Omental fat pad (tissue), 3 donors: ENCODE measurements at regions not wholly inside any gene's neighbourhood (a gene's known extent, or its start where the extent isn't known, plus 50 kb on each side); places are given as distances from the start of the nearest gene placed in this dataset.

ENCODE experiments used
- ATAC-seq: fragments of 150-250 bp; one replicate; pipeline ENCODE4 v1.9.1; 2016; ENCODE audit warnings: mild to moderate bottlenecking, moderate library complexity; ENCODE audit not compliant: low FRiP score
- DNase-seq: peaks from one replicate; pipeline ENCODE4 v3.0.0-alpha.2; 2019; ENCODE audit warnings: low spot score
- TF ChIP-seq, protein P1 (sequence below), 3 donors: fragments of 450-650 bp; IDR thresholded peaks; one replicate each; pipeline ENCODE4 v1.5.1; 2016 to 2017; ENCODE audit warnings: antibody characterized with exemption in 3 of 3, mild to moderate bottlenecking in 3 of 3, moderate library complexity in 2 of 3

DNA sequence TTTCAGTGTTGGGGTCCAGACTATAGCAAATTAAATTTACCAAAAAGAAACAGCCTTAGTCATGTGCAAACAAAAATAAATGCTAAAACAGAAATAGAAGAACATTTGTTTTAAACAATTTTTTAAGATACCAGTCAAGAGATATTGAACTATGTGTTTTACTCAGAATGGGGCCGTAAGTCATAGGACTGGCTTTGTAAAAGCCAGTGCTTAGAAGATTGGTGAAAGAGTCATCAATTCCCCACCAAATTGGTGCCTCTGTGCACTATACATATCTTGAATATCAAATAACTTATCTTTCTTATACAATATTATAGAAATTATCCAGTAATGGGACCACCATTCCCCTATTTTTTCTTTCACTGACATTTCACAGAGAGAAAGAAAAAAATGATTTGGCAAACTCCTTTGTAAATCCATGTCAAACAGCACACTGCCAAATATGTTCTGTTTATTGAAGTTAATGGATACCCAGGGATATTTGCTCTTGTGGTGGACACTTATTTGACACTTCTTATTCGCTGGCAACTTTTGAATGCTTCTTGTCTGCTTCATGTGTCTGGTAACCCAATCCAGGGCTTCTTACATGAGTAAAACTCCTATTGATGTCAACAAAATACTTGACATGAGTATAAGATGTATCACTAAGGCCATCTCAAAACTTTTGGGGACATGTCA lies 145.7 kb upstream of the PKN2 start:
- DNase-seq, result no peak

DNA sequence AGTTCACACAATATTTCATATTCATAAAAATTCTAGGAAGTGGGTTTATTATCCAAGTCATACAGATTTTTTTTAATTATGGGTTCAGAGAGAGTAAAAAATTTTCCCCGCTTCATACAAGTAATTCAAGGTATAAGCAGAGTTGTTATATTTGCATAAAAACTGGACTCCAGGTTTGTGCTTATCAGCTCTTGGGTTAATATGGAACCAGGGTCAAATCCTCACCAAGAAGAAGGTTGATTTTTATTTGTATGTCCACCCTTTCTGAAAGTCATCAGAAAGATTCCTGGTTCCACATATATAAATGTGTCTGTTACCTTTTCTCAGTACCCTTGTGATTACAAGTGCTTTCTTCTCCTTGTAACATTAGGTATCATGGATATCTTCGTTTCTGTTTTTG lies 143.8 kb upstream of the PKN2 start:
- TF ChIP-seq, protein P1, sequence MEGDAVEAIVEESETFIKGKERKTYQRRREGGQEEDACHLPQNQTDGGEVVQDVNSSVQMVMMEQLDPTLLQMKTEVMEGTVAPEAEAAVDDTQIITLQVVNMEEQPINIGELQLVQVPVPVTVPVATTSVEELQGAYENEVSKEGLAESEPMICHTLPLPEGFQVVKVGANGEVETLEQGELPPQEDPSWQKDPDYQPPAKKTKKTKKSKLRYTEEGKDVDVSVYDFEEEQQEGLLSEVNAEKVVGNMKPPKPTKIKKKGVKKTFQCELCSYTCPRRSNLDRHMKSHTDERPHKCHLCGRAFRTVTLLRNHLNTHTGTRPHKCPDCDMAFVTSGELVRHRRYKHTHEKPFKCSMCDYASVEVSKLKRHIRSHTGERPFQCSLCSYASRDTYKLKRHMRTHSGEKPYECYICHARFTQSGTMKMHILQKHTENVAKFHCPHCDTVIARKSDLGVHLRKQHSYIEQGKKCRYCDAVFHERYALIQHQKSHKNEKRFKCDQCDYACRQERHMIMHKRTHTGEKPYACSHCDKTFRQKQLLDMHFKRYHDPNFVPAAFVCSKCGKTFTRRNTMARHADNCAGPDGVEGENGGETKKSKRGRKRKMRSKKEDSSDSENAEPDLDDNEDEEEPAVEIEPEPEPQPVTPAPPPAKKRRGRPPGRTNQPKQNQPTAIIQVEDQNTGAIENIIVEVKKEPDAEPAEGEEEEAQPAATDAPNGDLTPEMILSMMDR (IDR thresholded peaks at IDR 0.05), result no peak
- DNase-seq (no peak), ATAC-seq (no peak)

More for the DNA sequence above, 145.7 kb upstream of the PKN2 start:
- ATAC-seq, result no peak
- TF ChIP-seq, protein P1 (IDR thresholded peaks at IDR 0.05), result no peak

DNA sequence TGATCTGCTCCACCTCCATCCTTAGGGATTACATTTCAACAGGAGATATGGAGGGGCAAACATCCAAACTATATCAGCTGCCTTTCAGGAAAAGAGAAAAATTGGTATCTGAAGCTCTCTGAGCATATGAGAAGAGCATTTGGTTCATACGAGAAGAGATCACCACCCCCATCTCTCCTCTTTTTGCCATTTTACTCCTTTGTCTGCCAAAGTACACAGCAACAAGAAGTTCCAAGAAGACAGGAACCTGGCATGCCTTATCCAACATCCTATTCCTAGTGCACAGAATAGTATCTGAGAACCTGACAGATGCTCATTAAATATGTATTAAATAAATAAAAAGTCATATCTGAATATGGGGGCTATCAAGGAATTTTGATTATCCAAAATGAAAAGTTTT lies 142.5 kb upstream of the PKN2 start:
- TF ChIP-seq, protein P1 (IDR thresholded peaks at IDR 0.05), result no peak
- no peak for ATAC-seq
- DNase-seq, result no peak

- ATAC-seq (no peak), DNase-seq (no peak)
- TF ChIP-seq, protein P1 (IDR thresholded peaks at IDR 0.05), result no peak
These were observed 139.9 kb upstream of the PKN2 start for GRCh38 chr1:88544195-88544594.

- DNase-seq, result no peak
- ATAC-seq, result no peak
- TF ChIP-seq, protein P1 (IDR thresholded peaks at IDR 0.05), result no peak
These were observed 134.5 kb upstream of the PKN2 start for GRCh38 chr1:88549536-88549935.

DNA sequence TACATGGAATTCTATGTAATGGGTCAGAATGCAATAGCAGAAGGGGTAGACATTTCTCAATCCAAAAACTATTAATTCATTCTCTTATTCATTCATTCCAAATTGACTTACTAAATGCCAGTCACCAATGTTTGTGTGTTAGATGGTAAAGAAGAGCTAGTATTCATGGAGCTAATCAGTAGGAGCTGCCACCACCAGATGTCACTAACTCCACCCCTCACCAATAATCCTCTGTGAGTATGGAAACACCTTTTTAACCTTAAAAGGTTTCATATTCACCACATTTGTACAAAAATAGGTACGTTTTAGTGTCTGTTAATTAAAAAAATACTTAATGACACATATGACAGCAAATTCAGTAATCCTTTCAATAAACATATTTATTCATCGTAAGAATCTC lies 131.8 kb upstream of the PKN2 start:
- no peak for ATAC-seq
- TF ChIP-seq, protein P1 (IDR thresholded peaks at IDR 0.05), result no peak
- no peak for DNase-seq

GRCh38 chr1:88557014-88557413 lies 127.1 kb upstream of the PKN2 start:
- no peak for DNase-seq
- no peak for ATAC-seq
- TF ChIP-seq, protein P1 (IDR thresholded peaks at IDR 0.05), result no peak
